Uterus (tissue), 2 donors: ENCODE measurements at regions not wholly inside any gene's neighbourhood (a gene's known extent, or its start where the extent isn't known, plus 50 kb on each side); places are given as distances from the start of the nearest gene placed in this dataset.

Source experiments
- POLR2A ChIP-seq, 2 donors: fragments of 450-650 bp; IDR thresholded peaks; one replicate each; pipeline ENCODE4 v1.6.1; 2016; ENCODE audit warnings: antibody characterized with exemption in 2 of 2, mild to moderate bottlenecking in 1 of 2, moderate library complexity in 1 of 2
- TF ChIP-seq, protein P1 (sequence below), 4 experiments: fragments of 200-600 bp in 2 of 4; fragments of 450-650 bp in 2 of 4; sonication (generic) in 2 of 4; IDR thresholded peaks; one replicate each; pipeline ENCODE4 v1.5.1; 2016 to 2019; ENCODE audit warnings: antibody characterized with exemption in 4 of 4, mild to moderate bottlenecking in 2 of 4, moderate library complexity in 1 of 4

DNA sequence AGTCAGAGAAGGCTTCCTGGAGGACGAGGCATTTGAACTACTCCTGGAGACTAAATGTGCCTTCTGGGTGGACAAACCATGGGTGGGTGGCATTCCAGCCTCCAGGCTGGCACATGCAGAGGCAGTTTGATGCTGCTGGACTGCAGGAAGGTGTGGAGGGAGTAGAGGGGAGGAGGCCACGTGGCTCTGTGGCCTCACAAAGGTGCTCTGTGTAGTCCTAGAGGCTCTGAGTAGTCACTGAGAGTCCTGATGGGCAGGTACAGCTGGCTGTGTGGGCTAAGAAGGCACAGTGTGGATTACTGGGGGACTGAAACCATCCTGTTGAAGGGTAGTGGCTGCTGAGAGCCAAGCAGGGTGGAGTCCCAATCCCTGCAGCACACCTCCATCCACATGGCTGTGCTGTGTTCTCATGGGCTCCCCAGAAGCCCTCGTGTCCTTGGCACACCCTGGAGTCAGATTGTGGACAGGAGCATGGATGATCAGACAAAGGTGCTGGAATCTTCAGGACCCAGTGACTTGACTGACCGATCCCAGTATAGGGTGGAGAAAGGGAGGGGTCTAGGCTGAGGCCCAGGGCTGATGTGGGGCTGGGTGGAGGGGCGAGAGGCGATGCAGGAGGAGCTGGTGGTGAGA is 87.4 kb upstream of the HS6ST1 start:
- TF ChIP-seq, protein P1, sequence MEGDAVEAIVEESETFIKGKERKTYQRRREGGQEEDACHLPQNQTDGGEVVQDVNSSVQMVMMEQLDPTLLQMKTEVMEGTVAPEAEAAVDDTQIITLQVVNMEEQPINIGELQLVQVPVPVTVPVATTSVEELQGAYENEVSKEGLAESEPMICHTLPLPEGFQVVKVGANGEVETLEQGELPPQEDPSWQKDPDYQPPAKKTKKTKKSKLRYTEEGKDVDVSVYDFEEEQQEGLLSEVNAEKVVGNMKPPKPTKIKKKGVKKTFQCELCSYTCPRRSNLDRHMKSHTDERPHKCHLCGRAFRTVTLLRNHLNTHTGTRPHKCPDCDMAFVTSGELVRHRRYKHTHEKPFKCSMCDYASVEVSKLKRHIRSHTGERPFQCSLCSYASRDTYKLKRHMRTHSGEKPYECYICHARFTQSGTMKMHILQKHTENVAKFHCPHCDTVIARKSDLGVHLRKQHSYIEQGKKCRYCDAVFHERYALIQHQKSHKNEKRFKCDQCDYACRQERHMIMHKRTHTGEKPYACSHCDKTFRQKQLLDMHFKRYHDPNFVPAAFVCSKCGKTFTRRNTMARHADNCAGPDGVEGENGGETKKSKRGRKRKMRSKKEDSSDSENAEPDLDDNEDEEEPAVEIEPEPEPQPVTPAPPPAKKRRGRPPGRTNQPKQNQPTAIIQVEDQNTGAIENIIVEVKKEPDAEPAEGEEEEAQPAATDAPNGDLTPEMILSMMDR (IDR thresholded peaks at IDR 0.05), result no peak
- TF ChIP-seq POLR2A (IDR thresholded peaks at IDR 0.05), result no peak
